A549 (cell line): ENCODE measurements at regions not wholly inside any gene's neighbourhood (a gene's known extent, or its start where the extent isn't known, plus 50 kb on each side); places are given as distances from the start of the nearest gene placed in this dataset.

Experiments
- ATAC-seq, 2 experiments: fragments of 200-7000 bp in 1 of 2; fragments of >200 bp in 1 of 2; cut with Nextera tagmentation in 1 of 2; cut with Tn5 transposase in 1 of 2; 3 replicates each; pipeline versions ENCODE4 v1.8.0 to v1.9.1; 2018 to 2020; ENCODE audit warnings: mild to moderate bottlenecking in 1 of 2, moderate library complexity in 1 of 2
- CTCF ChIA-PET: fragments of 300-600 bp; sonication (Branson Sonifier 250); formaldehyde crosslinking; extraction: SDS; loops from one replicate; lab custom pipeline; 2021; ENCODE audit warnings: antibody characterized with exemption, inconsistent platforms; lab: Yijun Ruan, JAX
- POLR2A ChIA-PET: fragments of 350-600 bp; formaldehyde crosslinking; extraction: SDS; loops from one replicate; lab custom pipeline; 2021; ENCODE audit warnings: antibody characterized with exemption, inconsistent platforms; lab: Yijun Ruan, JAX
- DNase-seq, 2 experiments: peaks; one replicate each; pipeline versions ENCODE4 v3.0.0 to v3.0.0-alpha.2; 2011 to 2016; ENCODE audit warnings: low read depth in 1 of 2, low spot score in 1 of 2
- FAIRE-seq: peaks from 2 replicates; lab custom pipeline; 2011; peaks lifted over from hg19 to GRCh38; lab: Jason Lieb, UNC
- H3K27ac ChIP-seq, 2 experiments: fragments of >200 bp; sonication (Bioruptor Twin); formaldehyde crosslinking; 3 replicates each; pipeline ENCODE4 v1.5.1; 2016 to 2017
- H3K4me1 ChIP-seq: fragments of >200 bp; sonication (Bioruptor Twin); formaldehyde crosslinking; 3 replicates; pipeline ENCODE4 v1.6.1; 2016
- H3K4me2 ChIP-seq: fragments of >200 bp; sonication (Bioruptor Twin); formaldehyde crosslinking; 3 replicates; pipeline ENCODE4 v1.6.1; 2016
- H3K4me3 ChIP-seq: fragments of >200 bp; sonication (Bioruptor Twin); formaldehyde crosslinking; 3 replicates; pipeline ENCODE4 v1.5.1; 2016
- H3K9me3 ChIP-seq: fragments of >200 bp; sonication (Bioruptor Twin); formaldehyde crosslinking; 3 replicates; pipeline ENCODE4 v1.6.1; 2016
- BHLHE40 ChIP-seq: IDR thresholded peaks from 2 replicates; pipeline ENCODE4 v1.6.1; 2012; ENCODE audit warnings: low read depth, low read length, inconsistent platforms
- CBX2 ChIP-seq: fragments of 200-600 bp; sonication (generic); IDR thresholded peaks from 2 replicates; pipeline ENCODE4 v1.6.1; 2016; ENCODE audit warnings: low read depth, mild to moderate bottlenecking, borderline replicate concordance
- CBX8 ChIP-seq: fragments of 200-600 bp; sonication (generic); IDR thresholded peaks from 2 replicates; pipeline ENCODE4 v1.6.1; 2016
- CEBPB ChIP-seq, 2 experiments: fragments of >200 bp in 1 of 2; sonication (Bioruptor Twin) in 1 of 2; formaldehyde crosslinking in 1 of 2; IDR thresholded peaks; 2 replicates each; pipeline ENCODE4 v1.6.1; 2012 to 2016
- CHD4 ChIP-seq: fragments of 200-600 bp; sonication (generic); IDR thresholded peaks from 2 replicates; pipeline ENCODE4 v1.6.1; 2016; ENCODE audit warnings: antibody characterized with exemption, mild to moderate bottlenecking, borderline replicate concordance
- EHF ChIP-seq: fragments of 250-450 bp; sonication (Bioruptor Pico); IDR thresholded peaks from 2 replicates; pipeline ENCODE4 v1.5.0; 2020; ENCODE audit warnings: mild to moderate bottlenecking
- GATA3 ChIP-seq: IDR thresholded peaks from 2 replicates; pipeline ENCODE4 v1.6.1; 2012; ENCODE audit warnings: borderline replicate concordance
- HDAC2 ChIP-seq: fragments of 200-600 bp; sonication (generic); IDR thresholded peaks from 2 replicates; pipeline ENCODE4 v1.6.1; 2016
- HOXA7 ChIP-seq: fragments of 250-450 bp; sonication (Bioruptor Pico); IDR thresholded peaks from 2 replicates; pipeline ENCODE4 v1.5.0; 2020; ENCODE audit warnings: mild to moderate bottlenecking, moderate library complexity
- HOXB5 ChIP-seq: fragments of 250-450 bp; sonication (Bioruptor Pico); IDR thresholded peaks from 2 replicates; pipeline ENCODE4 v1.5.0; 2020; ENCODE audit warnings: mild to moderate bottlenecking, moderate library complexity
- KDM1A ChIP-seq: fragments of 200-600 bp; sonication (generic); IDR thresholded peaks from 2 replicates; pipeline ENCODE4 v1.6.1; 2016; ENCODE audit warnings: low read depth, mild to moderate bottlenecking
- KDM5A ChIP-seq: fragments of 200-600 bp; sonication (generic); IDR thresholded peaks from 2 replicates; pipeline ENCODE4 v1.6.1; 2016; ENCODE audit warnings: antibody characterized with exemption, mild to moderate bottlenecking
- MAZ ChIP-seq: fragments of 150-350 bp; IDR thresholded peaks from 2 replicates; pipeline ENCODE4 v1.6.1; 2014; ENCODE audit warnings: antibody characterized with exemption, low read depth, low read length, borderline replicate concordance
- NPAS2 ChIP-seq: fragments of 250-450 bp; sonication (Bioruptor Pico); IDR thresholded peaks from 2 replicates; pipeline ENCODE4 v1.8.0; 2022; ENCODE audit warnings: mild to moderate bottlenecking, moderate library complexity, borderline replicate concordance
- PHF8 ChIP-seq: fragments of 200-600 bp; sonication (generic); IDR thresholded peaks from 2 replicates; pipeline ENCODE4 v1.6.1; 2016; ENCODE audit warnings: low read depth, mild to moderate bottlenecking, antibody characterized with exemption, moderate library complexity, borderline replicate concordance
- POLR2A ChIP-seq: IDR thresholded peaks from 2 replicates; pipeline ENCODE4 v1.6.1; 2012; ENCODE audit warnings: mild to moderate bottlenecking, low read length
- RFX5 ChIP-seq: fragments of 450-650 bp; IDR thresholded peaks from 2 replicates; pipeline ENCODE4 v1.7.1; 2014; ENCODE audit warnings: antibody characterized with exemption, mild to moderate bottlenecking, moderate library complexity
- RNF2 ChIP-seq: fragments of 200-600 bp; sonication (generic); IDR thresholded peaks from 2 replicates; pipeline ENCODE4 v1.6.1; 2016; ENCODE audit warnings: low read depth, mild to moderate bottlenecking, antibody characterized with exemption, moderate library complexity, borderline replicate concordance
- SREBF2 ChIP-seq: fragments of 450-650 bp; IDR thresholded peaks from 2 replicates; pipeline ENCODE4 v1.6.1; 2014; ENCODE audit warnings: mild to moderate bottlenecking, moderate library complexity
- ZFP36 ChIP-seq: fragments of 450-650 bp; IDR thresholded peaks from 2 replicates; pipeline ENCODE4 v1.6.1; 2014; ENCODE audit warnings: borderline replicate concordance; ENCODE audit not compliant: partially characterized antibody
- ZNF302 ChIP-seq: fragments of 250-450 bp; sonication (Bioruptor Pico); IDR thresholded peaks from 2 replicates; pipeline ENCODE4 v1.9.0; 2021; ENCODE audit warnings: inconsistent platforms, mild to moderate bottlenecking, moderate library complexity
- ZSCAN20 ChIP-seq: fragments of 250-450 bp; sonication (Bioruptor Pico); IDR thresholded peaks from 2 replicates; pipeline ENCODE4 v1.8.0; 2022; ENCODE audit warnings: mild to moderate bottlenecking, moderate library complexity
- WGBS: methylation state at CpG from one replicate; pipeline ENCODE4 v1.1.6; 2017; ENCODE audit errors: missing lambda C conversion rate; 5-methylcytosine and 5-hydroxymethylcytosine counted together
- TF ChIP-seq, protein P1 (sequence below): fragments of 250-450 bp; sonication (Bioruptor Pico); IDR thresholded peaks from 2 replicates; pipeline ENCODE4 v1.5.0; 2020; ENCODE audit warnings: low read depth, mild to moderate bottlenecking, moderate library complexity
- TF ChIP-seq, protein P2 (sequence below): IDR thresholded peaks from 2 replicates; pipeline ENCODE4 v1.6.1; 2012
- TF ChIP-seq, protein P3 (sequence below): fragments of 250-450 bp; sonication (Bioruptor Pico); IDR thresholded peaks from 2 replicates; pipeline ENCODE4 v1.5.0; 2021; ENCODE audit warnings: mild to moderate bottlenecking, moderate library complexity, borderline replicate concordance
- TF ChIP-seq, protein P4 (sequence below): IDR thresholded peaks from 2 replicates; pipeline ENCODE4 v1.6.1; 2012
- TF ChIP-seq, protein P5 (sequence below): fragments of 450-650 bp; IDR thresholded peaks from 2 replicates; pipeline ENCODE4 v1.6.1; 2014; ENCODE audit warnings: antibody characterized with exemption

DNA sequence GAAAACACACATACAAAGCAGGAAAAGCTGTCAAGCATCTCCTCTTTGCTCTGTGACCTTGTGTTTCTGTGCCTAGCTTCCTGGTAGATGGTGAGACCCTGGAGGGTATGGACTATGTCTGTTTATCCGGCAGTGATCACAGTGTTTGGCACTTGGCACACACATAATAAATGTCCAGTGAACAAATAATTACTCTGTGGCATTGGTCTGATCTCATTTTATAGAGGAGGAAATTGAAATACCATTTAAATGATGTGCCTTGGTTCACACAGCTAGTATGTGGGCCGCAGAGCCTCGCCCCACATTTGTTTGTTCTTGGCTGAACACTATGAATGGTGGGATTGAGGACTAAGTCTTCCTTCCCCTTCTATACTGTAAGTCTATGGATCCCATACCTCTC is 104.7 kb upstream of the SPON1 start:
- no peak for ATAC-seq
- WGBS, result 41% methylated on average over 3 of the region's 3 CpGs
- H3K4me3 ChIP-seq, result no peak overlapping the region
- no peak for DNase-seq
- H3K27ac ChIP-seq, result no peak overlapping the region
- no peaks in the 10 kb centered on the region for H3K4me1 ChIP-seq
- no peak overlapping the region for H3K4me2 ChIP-seq
- CTCF ChIA-PET, result no interaction called here
- H3K9me3 ChIP-seq, result no peaks in the 10 kb centered on the region
- TF ChIP-seq, protein P1, sequence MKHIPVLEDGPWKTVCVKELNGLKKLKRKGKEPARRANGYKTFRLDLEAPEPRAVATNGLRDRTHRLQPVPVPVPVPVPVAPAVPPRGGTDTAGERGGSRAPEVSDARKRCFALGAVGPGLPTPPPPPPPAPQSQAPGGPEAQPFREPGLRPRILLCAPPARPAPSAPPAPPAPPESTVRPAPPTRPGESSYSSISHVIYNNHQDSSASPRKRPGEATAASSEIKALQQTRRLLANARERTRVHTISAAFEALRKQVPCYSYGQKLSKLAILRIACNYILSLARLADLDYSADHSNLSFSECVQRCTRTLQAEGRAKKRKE (CRISPR knock-in tag), result no peak
- no peak for TF ChIP-seq HOXA7
- TF ChIP-seq CEBPB (IDR thresholded peaks at IDR 0.05), result no peak
- no peak for TF ChIP-seq ZSCAN20 (CRISPR knock-in tag)
- TF ChIP-seq ZNF302 (CRISPR knock-in tag), result no peak
- TF ChIP-seq POLR2A, result no peak
- TF ChIP-seq HOXB5 (CRISPR knock-in tag), result no peak
- TF ChIP-seq RFX5, result no peak
- TF ChIP-seq, all 56 proteins: peak for 0
- FAIRE-seq, result no peak
- POLR2A ChIA-PET, result no interaction called here

DNA sequence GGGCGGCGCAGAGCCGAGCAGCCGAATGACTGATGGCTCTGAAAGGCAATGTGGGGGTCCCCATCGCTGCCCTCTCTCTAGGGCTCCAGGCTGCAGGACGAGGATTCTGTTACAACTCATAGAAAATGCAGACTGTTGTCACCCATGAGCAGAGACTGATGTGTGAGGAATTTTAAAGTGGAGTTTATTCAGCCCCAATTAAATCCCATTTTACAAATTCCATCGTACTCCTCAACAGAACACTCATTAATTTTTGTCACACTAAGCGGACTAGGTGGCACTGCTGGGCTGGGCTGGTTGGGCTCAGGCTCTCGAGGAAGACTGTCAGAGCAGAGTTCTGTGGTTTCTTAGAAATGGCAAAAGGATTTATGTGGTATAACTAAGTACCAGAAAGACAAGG is 102.6 kb upstream of the SPON1 start:
- Histone ChIP-seq H3K4me2 (no peak overlapping the region), H3K9me3 (no peaks in the 10 kb centered on the region), H3K4me3 (no peak overlapping the region), H3K27ac (no peak overlapping the region), H3K4me1 (no peaks in the 10 kb centered on the region)
- DNase-seq, result no peak
- TF ChIP-seq, protein P2, sequence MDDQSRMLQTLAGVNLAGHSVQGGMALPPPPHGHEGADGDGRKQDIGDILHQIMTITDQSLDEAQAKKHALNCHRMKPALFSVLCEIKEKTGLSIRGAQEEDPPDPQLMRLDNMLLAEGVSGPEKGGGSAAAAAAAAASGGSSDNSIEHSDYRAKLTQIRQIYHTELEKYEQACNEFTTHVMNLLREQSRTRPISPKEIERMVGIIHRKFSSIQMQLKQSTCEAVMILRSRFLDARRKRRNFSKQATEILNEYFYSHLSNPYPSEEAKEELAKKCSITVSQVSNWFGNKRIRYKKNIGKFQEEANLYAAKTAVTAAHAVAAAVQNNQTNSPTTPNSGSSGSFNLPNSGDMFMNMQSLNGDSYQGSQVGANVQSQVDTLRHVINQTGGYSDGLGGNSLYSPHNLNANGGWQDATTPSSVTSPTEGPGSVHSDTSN, result no peak
- no peak for TF ChIP-seq KDM1A
- TF ChIP-seq KDM5A, result no peak
- TF ChIP-seq SREBF2, result no peak
- TF ChIP-seq RNF2, result no peak
- no peak for TF ChIP-seq ZFP36
- TF ChIP-seq, protein P3, sequence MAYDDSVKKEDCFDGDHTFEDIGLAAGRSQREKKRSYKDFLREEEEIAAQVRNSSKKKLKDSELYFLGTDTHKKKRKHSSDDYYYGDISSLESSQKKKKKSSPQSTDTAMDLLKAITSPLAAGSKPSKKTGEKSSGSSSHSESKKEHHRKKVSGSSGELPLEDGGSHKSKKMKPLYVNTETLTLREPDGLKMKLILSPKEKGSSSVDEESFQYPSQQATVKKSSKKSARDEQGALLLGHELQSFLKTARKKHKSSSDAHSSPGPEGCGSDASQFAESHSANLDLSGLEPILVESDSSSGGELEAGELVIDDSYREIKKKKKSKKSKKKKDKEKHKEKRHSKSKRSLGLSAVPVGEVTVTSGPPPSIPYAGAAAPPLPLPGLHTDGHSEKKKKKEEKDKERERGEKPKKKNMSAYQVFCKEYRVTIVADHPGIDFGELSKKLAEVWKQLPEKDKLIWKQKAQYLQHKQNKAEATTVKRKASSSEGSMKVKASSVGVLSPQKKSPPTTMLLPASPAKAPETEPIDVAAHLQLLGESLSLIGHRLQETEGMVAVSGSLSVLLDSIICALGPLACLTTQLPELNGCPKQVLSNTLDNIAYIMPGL (CRISPR knock-in tag), result no peak
- no peak for TF ChIP-seq HOXB5 (CRISPR knock-in tag)
- TF ChIP-seq, protein P4, sequence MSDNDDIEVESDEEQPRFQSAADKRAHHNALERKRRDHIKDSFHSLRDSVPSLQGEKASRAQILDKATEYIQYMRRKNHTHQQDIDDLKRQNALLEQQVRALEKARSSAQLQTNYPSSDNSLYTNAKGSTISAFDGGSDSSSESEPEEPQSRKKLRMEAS, result no peak
- TF ChIP-seq CBX2, result no peak
- no peak for TF ChIP-seq GATA3
- TF ChIP-seq, protein P5, sequence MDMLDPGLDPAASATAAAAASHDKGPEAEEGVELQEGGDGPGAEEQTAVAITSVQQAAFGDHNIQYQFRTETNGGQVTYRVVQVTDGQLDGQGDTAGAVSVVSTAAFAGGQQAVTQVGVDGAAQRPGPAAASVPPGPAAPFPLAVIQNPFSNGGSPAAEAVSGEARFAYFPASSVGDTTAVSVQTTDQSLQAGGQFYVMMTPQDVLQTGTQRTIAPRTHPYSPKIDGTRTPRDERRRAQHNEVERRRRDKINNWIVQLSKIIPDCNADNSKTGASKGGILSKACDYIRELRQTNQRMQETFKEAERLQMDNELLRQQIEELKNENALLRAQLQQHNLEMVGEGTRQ, result no peak
- ATAC-seq, result no peak
- FAIRE-seq, result no peak
- ChIA-PET CTCF (no interaction called here), POLR2A (no interaction called here)
- 40% methylated on average over 8 of the region's 9 CpGs for WGBS

DNA sequence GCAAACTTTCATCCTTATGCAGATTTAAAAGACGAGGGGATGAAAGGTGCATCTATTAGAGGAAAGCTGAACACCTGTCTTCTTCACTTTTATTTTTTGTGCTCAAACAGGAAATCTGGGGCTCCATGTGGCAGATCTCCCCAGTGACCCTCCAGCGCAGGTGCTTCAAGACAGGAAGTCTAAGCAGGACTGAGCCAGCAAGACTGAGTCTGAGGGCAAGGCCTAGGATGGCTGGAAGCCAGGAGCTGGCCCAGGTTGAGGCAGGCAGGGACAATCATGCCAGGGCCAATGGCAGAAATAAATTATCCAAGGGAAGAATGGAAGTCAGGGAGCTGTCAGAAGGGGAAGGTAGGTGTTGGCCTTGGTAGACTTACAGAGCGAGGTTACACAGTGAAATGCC is 101.1 kb upstream of the SPON1 start:
- 40% methylated on average over 3 of the region's 3 CpGs for WGBS
- no peak overlapping the region for H3K4me3 ChIP-seq
- no peak overlapping the region for H3K4me2 ChIP-seq
- no peak overlapping the region for H3K27ac ChIP-seq
- no peak for DNase-seq
- H3K9me3 ChIP-seq, result no peaks in the 10 kb centered on the region
- no peak for ATAC-seq
- POLR2A ChIA-PET, result interaction anchor here (0.6 kb wide), 1 partner anchor 251 kb away, joined by 3 read pairs; no protein-coding TSS in a partner anchor
- H3K4me1 ChIP-seq, result no peaks in the 10 kb centered on the region
- FAIRE-seq, result no peak
- CTCF ChIA-PET, result interaction anchor here (1.3 kb wide), 1 partner anchor 12 kb away, joined by 6 read pairs; no protein-coding TSS in a partner anchor
- TF ChIP-seq CHD4 (no peak), NPAS2 (CRISPR knock-in tag) (no peak), KDM1A (no peak), ZNF302 (CRISPR knock-in tag) (no peak), BHLHE40 (no peak), KDM5A (no peak), RNF2 (no peak), CBX8 (no peak), EHF (no peak), CEBPB (IDR thresholded peaks at IDR 0.05) (no peak), SREBF2 (no peak), MAZ (no peak), HOXA7 (no peak), HDAC2 (no peak), PHF8 (no peak)
- TF ChIP-seq, protein P4, result no peak
